ENCODE measurements at regions not wholly inside any gene's neighbourhood (a gene's known extent, or its start where the extent isn't known, plus 50 kb on each side); places are given as distances from the start of the nearest gene placed in this dataset.

GRCh38 chr6:91632308-91632707 is 1045.4 kb upstream of the MAP3K7 start:
- H3K4me1 ChIP-seq (ENCODE audit: control insufficient read depth, insufficient read depth, low read length): no peaks in the 10 kb centered on the region
- no peak for ATAC-seq
- no peak overlapping the region for H3K4me3 ChIP-seq (ENCODE audit: low read length)
- DNase-seq: no peak
- no peaks in the 10 kb centered on the region for H3K9me3 ChIP-seq (ENCODE audit: control insufficient read depth, low read length)
- intact Hi-C loops (cut with DNase I): no loop called here
- no peaks in the 10 kb centered on the region for H3K27me3 ChIP-seq (ENCODE audit: control insufficient read depth, insufficient read depth)
- no peak overlapping the region for H3K27ac ChIP-seq (ENCODE audit: low read length)
- WGBS: 58% methylated on average over 3 of the region's 3 CpGs

- ATAC-seq (no peak), DNase-seq (no peak)
- intact Hi-C loops (cut with DNase I): no loop called here
- H3K27ac ChIP-seq (ENCODE audit: low read length): no peak overlapping the region
- H3K27me3 ChIP-seq (ENCODE audit: control insufficient read depth, insufficient read depth): no peaks in the 10 kb centered on the region
- 87% methylated on average over 3 of the region's 3 CpGs for WGBS
- H3K4me1 ChIP-seq (ENCODE audit: control insufficient read depth, insufficient read depth, low read length): no peaks in the 10 kb centered on the region
- H3K4me3 ChIP-seq (ENCODE audit: low read length): no peak overlapping the region
- no peaks in the 10 kb centered on the region for H3K9me3 ChIP-seq (ENCODE audit: control insufficient read depth, low read length)
Observed at GRCh38 chr6:91631227-91631626, 1044.4 kb upstream of the MAP3K7 start.

GRCh38 chr6:91626911-91627310 is 1040.0 kb upstream of the MAP3K7 start:
- Histone ChIP-seq H3K27ac (ENCODE audit: low read length) (no peak overlapping the region), H3K9me3 (ENCODE audit: control insufficient read depth, low read length) (no peaks in the 10 kb centered on the region), H3K4me1 (ENCODE audit: control insufficient read depth, insufficient read depth, low read length) (no peaks in the 10 kb centered on the region), H3K27me3 (ENCODE audit: control insufficient read depth, insufficient read depth) (no peaks in the 10 kb centered on the region), H3K4me3 (ENCODE audit: low read length) (no peak overlapping the region)
- intact Hi-C loops (cut with DNase I): no loop called here
- ATAC-seq (no peak), DNase-seq (no peak)
- 62% methylated on average over 4 of the region's 4 CpGs for WGBS

- Histone ChIP-seq H3K9me3 (ENCODE audit: control insufficient read depth, low read length) (no peaks in the 10 kb centered on the region), H3K4me3 (ENCODE audit: low read length) (no peak overlapping the region), H3K27me3 (ENCODE audit: control insufficient read depth, insufficient read depth) (no peaks in the 10 kb centered on the region), H3K4me1 (ENCODE audit: control insufficient read depth, insufficient read depth, low read length) (no peaks in the 10 kb centered on the region), H3K27ac (ENCODE audit: low read length) (no peak overlapping the region)
- no peak for DNase-seq
- ATAC-seq: no peak
- intact Hi-C loops (cut with DNase I): no loop called here
Observed at GRCh38 chr6:91613481-91613880, 1026.6 kb upstream of the MAP3K7 start.

- no peak overlapping the region for H3K4me3 ChIP-seq (ENCODE audit: low read length)
- H3K27me3 ChIP-seq (ENCODE audit: control insufficient read depth, insufficient read depth): no peaks in the 10 kb centered on the region
- ATAC-seq (no peak), DNase-seq (no peak)
- H3K9me3 ChIP-seq (ENCODE audit: control insufficient read depth, low read length): no peaks in the 10 kb centered on the region
- intact Hi-C loops (cut with DNase I): no loop called here
- WGBS: 89% methylated on average over 7 of the region's 7 CpGs
- H3K4me1 ChIP-seq (ENCODE audit: control insufficient read depth, insufficient read depth, low read length): no peaks in the 10 kb centered on the region
- H3K27ac ChIP-seq (ENCODE audit: low read length): no peak overlapping the region
Observed at GRCh38 chr6:91611190-91611589, 1024.3 kb upstream of the MAP3K7 start.

GRCh38 chr6:91608428-91608827 is 1021.6 kb upstream of the MAP3K7 start:
- Histone ChIP-seq H3K4me1 (ENCODE audit: control insufficient read depth, insufficient read depth, low read length) (no peaks in the 10 kb centered on the region), H3K9me3 (ENCODE audit: control insufficient read depth, low read length) (no peaks in the 10 kb centered on the region), H3K27ac (ENCODE audit: low read length) (no peak overlapping the region), H3K4me3 (ENCODE audit: low read length) (no peak overlapping the region), H3K27me3 (ENCODE audit: control insufficient read depth, insufficient read depth) (no peaks in the 10 kb centered on the region)
- no peak for DNase-seq
- WGBS: 37% methylated on average over 1 of the region's 1 CpG
- intact Hi-C loops (cut with DNase I): no loop called here
- ATAC-seq: no peak

- WGBS: 87% methylated on average over 7 of the region's 7 CpGs
- no peak overlapping the region for H3K27ac ChIP-seq (ENCODE audit: low read length)
- H3K9me3 ChIP-seq (ENCODE audit: control insufficient read depth, low read length): no peaks in the 10 kb centered on the region
- H3K27me3 ChIP-seq (ENCODE audit: control insufficient read depth, insufficient read depth): no peaks in the 10 kb centered on the region
- ATAC-seq (no peak), DNase-seq (no peak)
- H3K4me3 ChIP-seq (ENCODE audit: low read length): no peak overlapping the region
- intact Hi-C loops (cut with DNase I): no loop called here
- H3K4me1 ChIP-seq (ENCODE audit: control insufficient read depth, insufficient read depth, low read length): no peaks in the 10 kb centered on the region
Observed at GRCh38 chr6:91606148-91606901, 1019.5 kb upstream of the MAP3K7 start.

GRCh38 chr6:91600561-91600960 is 1013.7 kb upstream of the MAP3K7 start:
- ATAC-seq (no peak), DNase-seq (no peak)
- intact Hi-C loops (cut with DNase I): no loop called here
- no peaks in the 10 kb centered on the region for H3K27me3 ChIP-seq (ENCODE audit: control insufficient read depth, insufficient read depth)
- H3K4me3 ChIP-seq (ENCODE audit: low read length): no peak overlapping the region
- H3K4me1 ChIP-seq (ENCODE audit: control insufficient read depth, insufficient read depth, low read length): no peaks in the 10 kb centered on the region
- H3K9me3 ChIP-seq (ENCODE audit: control insufficient read depth, low read length): no peaks in the 10 kb centered on the region
- 73% methylated on average over 2 of the region's 2 CpGs for WGBS
- H3K27ac ChIP-seq (ENCODE audit: low read length): no peak overlapping the region

- no peak for ATAC-seq
Observed at GRCh38 chr6:91590191-91590590, 1003.3 kb upstream of the MAP3K7 start.

GRCh38 chr6:91580635-91581034 is 993.8 kb upstream of the MAP3K7 start:
- Histone ChIP-seq H3K4me3 (ENCODE audit: low read length) (no peak overlapping the region), H3K27ac (ENCODE audit: low read length) (no peak overlapping the region), H3K9me3 (ENCODE audit: control insufficient read depth, low read length) (no peaks in the 10 kb centered on the region), H3K4me1 (ENCODE audit: control insufficient read depth, insufficient read depth, low read length) (no peaks in the 10 kb centered on the region), H3K27me3 (ENCODE audit: control insufficient read depth, insufficient read depth) (no peaks in the 10 kb centered on the region)
- ATAC-seq (no peak), DNase-seq (no peak)
- intact Hi-C loops (cut with DNase I): no loop called here

More at GRCh38 chr6:91590191-91590590, 1003.3 kb upstream of the MAP3K7 start:
- DNase-seq: no peak
- 74% methylated on average over 3 of the region's 3 CpGs for WGBS
- H3K9me3 ChIP-seq (ENCODE audit: control insufficient read depth, low read length): no peaks in the 10 kb centered on the region
- H3K27ac ChIP-seq (ENCODE audit: low read length): no peak overlapping the region
- no peaks in the 10 kb centered on the region for H3K27me3 ChIP-seq (ENCODE audit: control insufficient read depth, insufficient read depth)
- no peaks in the 10 kb centered on the region for H3K4me1 ChIP-seq (ENCODE audit: control insufficient read depth, insufficient read depth, low read length)
- H3K4me3 ChIP-seq (ENCODE audit: low read length): no peak overlapping the region
- intact Hi-C loops (cut with DNase I): no loop called here

GRCh38 chr6:91575032-91575431 is 988.2 kb upstream of the MAP3K7 start:
- WGBS: 85% methylated on average over 1 of the region's 1 CpG
- H3K27me3 ChIP-seq (ENCODE audit: control insufficient read depth, insufficient read depth): no peaks in the 10 kb centered on the region
- H3K9me3 ChIP-seq (ENCODE audit: control insufficient read depth, low read length): no peaks in the 10 kb centered on the region
- H3K4me1 ChIP-seq (ENCODE audit: control insufficient read depth, insufficient read depth, low read length): no peaks in the 10 kb centered on the region
- no peak overlapping the region for H3K4me3 ChIP-seq (ENCODE audit: low read length)
- DNase-seq (no peak), ATAC-seq (no peak)
- no peak overlapping the region for H3K27ac ChIP-seq (ENCODE audit: low read length)
- intact Hi-C loops (cut with DNase I): no loop called here

- no peak overlapping the region for H3K4me3 ChIP-seq (ENCODE audit: low read length)
- intact Hi-C loops (cut with DNase I): no loop called here
- H3K9me3 ChIP-seq (ENCODE audit: control insufficient read depth, low read length): no peaks in the 10 kb centered on the region
- WGBS: 73% methylated on average over 3 of the region's 3 CpGs
- no peak for ATAC-seq
- H3K27me3 ChIP-seq (ENCODE audit: control insufficient read depth, insufficient read depth): no peaks in the 10 kb centered on the region
- H3K27ac ChIP-seq (ENCODE audit: low read length): no peak overlapping the region
- no peak for DNase-seq
- H3K4me1 ChIP-seq (ENCODE audit: control insufficient read depth, insufficient read depth, low read length): no peaks in the 10 kb centered on the region
Observed at GRCh38 chr6:91573826-91574416, 987.0 kb upstream of the MAP3K7 start.
